ENCODE measurements at regions not wholly inside any gene's neighbourhood (a gene's known extent, or its start where the extent isn't known, plus 50 kb on each side); places are given as distances from the start of the nearest gene placed in this dataset.

DNA sequence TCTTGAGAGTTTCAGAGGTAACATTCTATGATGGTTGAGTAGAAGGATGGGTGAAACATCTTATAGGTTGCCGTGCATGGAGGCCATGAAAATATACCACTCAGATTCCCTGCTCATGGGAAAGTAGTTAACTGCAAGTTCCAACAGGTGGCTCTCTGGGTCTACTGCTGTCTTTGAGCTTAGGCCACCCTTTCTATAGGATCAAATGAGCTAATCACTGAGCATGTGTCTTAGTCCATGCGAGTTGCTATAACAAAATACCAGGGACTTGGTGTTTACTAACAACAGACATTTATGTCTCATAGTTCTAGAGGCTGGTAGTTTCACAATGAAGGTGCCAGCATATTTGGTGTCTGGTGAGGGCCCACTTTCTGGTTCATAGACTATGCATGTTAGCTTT is 144.8 kb upstream of the UNC5C start:
- no peak for TF ChIP-seq RAD21 (conservative IDR thresholded peaks at IDR 0.05)
- TF ChIP-seq, protein P1, sequence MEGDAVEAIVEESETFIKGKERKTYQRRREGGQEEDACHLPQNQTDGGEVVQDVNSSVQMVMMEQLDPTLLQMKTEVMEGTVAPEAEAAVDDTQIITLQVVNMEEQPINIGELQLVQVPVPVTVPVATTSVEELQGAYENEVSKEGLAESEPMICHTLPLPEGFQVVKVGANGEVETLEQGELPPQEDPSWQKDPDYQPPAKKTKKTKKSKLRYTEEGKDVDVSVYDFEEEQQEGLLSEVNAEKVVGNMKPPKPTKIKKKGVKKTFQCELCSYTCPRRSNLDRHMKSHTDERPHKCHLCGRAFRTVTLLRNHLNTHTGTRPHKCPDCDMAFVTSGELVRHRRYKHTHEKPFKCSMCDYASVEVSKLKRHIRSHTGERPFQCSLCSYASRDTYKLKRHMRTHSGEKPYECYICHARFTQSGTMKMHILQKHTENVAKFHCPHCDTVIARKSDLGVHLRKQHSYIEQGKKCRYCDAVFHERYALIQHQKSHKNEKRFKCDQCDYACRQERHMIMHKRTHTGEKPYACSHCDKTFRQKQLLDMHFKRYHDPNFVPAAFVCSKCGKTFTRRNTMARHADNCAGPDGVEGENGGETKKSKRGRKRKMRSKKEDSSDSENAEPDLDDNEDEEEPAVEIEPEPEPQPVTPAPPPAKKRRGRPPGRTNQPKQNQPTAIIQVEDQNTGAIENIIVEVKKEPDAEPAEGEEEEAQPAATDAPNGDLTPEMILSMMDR (IDR thresholded peaks at IDR 0.05; ENCODE audit: poor library complexity, severe bottlenecking): no peak
- TF ChIP-seq, protein P2, sequence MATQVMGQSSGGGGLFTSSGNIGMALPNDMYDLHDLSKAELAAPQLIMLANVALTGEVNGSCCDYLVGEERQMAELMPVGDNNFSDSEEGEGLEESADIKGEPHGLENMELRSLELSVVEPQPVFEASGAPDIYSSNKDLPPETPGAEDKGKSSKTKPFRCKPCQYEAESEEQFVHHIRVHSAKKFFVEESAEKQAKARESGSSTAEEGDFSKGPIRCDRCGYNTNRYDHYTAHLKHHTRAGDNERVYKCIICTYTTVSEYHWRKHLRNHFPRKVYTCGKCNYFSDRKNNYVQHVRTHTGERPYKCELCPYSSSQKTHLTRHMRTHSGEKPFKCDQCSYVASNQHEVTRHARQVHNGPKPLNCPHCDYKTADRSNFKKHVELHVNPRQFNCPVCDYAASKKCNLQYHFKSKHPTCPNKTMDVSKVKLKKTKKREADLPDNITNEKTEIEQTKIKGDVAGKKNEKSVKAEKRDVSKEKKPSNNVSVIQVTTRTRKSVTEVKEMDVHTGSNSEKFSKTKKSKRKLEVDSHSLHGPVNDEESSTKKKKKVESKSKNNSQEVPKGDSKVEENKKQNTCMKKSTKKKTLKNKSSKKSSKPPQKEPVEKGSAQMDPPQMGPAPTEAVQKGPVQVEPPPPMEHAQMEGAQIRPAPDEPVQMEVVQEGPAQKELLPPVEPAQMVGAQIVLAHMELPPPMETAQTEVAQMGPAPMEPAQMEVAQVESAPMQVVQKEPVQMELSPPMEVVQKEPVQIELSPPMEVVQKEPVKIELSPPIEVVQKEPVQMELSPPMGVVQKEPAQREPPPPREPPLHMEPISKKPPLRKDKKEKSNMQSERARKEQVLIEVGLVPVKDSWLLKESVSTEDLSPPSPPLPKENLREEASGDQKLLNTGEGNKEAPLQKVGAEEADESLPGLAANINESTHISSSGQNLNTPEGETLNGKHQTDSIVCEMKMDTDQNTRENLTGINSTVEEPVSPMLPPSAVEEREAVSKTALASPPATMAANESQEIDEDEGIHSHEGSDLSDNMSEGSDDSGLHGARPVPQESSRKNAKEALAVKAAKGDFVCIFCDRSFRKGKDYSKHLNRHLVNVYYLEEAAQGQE (IDR thresholded peaks at IDR 0.05; ENCODE audit: borderline replicate concordance): no peak

All from neural cell (in vitro differentiated cells).